Retina (tissue), 1 donor: ENCODE measurements at regions not wholly inside any gene's neighbourhood (a gene's known extent, or its start where the extent isn't known, plus 50 kb on each side); places are given as distances from the start of the nearest gene placed in this dataset.

ENCODE experiments used
- DNase-seq: peaks from one replicate; pipeline ENCODE4 v3.0.0-alpha.2; 2016

- no peak for DNase-seq
Observed at GRCh38 chr9:130755377-130756007, 61.9 kb downstream of the EXOSC2 start.

- no peak for DNase-seq
Observed at GRCh38 chr9:130756037-130756436, 62.5 kb downstream of the EXOSC2 start.

- DNase-seq = no peak
Observed at GRCh38 chr9:130756455-130757152, 63.0 kb downstream of the EXOSC2 start.

DNA sequence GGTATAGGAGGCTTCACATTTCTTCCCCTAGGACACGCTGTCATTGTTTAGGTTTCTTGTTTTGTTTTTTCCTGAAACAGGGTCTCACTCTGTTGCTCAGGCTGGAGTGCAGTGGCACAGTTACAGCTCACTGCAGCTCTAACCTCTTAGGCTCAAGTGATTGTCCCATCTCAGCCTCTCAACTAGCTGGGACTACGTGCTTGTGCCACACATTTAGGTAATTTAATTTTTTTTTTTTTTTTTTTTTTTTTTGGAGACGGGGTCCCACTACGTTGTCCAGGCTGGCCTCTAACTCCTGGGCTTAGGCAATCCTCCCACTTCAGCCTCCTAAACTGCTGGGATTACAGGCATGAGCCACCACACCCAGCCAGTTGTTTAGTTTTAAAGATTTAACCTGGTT, 66.2 kb downstream of the EXOSC2 start:
- no peak for DNase-seq

DNA sequence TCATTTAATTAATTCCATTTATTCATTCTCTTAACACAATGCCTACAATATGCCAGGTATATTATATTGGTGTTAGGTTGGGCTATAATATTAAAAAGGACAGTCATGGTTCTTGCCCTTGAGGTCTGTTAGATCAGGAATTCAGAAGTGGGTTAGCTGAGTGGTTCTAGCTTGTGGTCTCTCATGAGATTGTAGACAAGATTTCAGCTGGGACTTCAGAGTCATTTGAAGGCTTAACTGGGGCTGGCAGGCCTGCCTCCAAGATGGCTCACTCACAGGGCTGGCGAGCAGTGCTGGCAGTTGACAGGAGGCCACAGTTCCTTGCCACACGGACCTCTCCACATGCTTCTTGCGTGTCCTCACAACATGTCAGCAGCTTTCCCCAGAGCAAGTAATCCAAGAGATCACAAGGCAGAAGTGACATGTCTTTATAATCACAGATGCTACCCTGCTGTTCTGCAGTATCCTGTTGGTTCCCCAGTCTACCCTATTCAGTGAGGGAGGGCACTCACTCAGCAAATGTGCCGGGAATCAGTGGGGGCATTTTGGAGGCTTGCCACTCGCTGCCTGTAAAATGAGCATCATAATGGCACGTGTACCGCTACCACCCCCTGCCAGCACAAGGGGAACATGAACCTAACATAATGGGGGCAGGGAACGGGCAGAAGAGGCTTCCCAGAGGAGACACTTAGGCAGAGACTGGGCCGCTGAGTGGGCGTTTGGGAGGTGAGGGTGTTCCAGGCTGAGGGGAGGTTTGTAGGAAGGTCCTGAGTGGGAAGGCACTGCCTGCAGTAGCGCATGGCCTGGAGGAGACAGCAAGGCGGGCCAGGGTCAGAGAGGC, 70.0 kb downstream of the EXOSC2 start:
- peak; percentile 35 for DNase-seq

DNA sequence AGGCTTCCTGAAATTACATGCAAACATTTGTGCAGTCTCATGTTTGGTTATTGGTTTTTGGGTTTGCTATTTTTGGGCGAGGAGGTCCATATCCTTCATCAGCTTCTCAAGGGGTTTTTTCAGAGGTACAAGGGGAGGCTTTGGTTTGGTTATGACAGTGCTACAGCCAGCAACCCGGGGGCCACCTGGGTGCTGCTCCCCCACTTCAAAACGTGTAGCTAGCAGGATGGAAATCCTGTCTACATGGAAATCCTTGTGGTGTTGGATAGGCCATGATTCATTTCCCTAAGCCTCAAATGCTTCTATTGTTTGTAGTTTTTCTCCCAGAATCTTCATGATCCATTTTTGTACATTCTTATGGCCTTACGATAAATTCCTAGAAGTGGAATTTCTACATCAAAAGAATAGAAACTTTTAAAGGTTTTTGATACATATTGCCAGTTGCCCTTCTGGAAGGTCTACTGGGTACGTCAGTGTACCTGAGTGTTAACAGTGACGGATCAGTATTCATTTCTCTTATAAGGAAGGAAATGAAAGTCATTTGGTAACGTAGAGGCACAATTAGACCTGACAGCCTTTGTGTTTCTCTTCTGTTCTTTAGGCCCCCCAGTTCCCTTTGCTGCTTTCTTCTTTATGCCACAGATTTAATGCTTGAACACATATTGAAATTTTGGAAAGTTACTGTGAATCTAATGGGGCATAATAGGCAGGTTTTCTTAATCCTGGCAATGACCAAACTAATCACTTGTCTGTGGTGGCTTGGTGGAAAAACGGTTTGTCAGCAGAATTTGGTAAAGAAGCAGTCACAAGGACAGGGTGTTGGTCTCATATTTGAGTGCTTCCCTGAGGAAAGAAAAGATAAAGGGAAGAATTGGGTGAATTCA, 69.7 kb upstream of the ABL1 start:
- DNase-seq = peak; percentile 54

- DNase-seq = peak; percentile 67
Observed at GRCh38 chr9:130766021-130766926, 68.8 kb upstream of the ABL1 start.

DNA sequence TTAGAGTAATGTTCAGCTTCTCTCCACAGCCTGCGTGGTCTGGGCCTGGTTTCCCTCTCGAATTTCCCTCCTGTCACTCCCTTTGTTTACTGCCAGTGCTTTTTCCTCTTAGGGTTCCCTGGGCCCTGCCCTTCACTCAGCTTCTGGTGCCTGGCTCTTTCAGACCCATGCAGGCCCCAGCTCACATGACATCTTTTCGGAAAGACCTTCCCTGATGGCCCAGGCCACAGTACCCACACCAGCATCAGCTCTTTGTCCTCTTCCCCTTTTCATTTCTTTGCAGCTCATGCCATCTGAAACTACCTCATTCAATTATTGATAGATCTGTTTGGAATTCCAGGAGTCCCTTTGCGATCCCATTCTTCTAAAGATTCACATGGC, 68.1 kb upstream of the ABL1 start:
- DNase-seq = no peak

GRCh38 chr9:130768265-130768664, 66.8 kb upstream of the ABL1 start:
- DNase-seq = peak; percentile 33

DNA sequence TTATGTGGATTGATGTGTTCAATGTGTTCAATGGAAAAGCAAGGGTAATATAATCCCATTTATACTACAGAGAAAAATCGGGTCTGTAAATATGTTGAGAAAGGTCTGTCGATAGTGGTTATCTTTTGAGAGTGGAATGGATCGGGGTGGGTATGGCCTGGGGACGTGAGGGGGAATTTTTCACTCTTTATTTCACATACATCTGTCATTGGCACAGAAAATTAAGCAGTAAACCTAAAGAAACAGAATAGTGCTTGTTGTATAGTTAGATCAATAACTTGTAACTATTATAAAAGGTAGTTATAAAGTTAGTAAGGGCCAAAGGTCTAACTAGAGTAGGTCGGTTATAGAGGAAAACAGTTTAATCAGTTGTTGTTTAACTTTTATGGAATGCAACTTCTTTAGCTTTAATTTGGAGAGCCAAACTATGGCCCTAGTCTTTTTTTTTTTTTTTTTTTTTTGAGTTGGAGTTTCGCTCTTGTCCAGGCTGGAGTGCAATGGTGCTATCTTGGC, 66.1 kb upstream of the ABL1 start:
- no peak for DNase-seq

- no peak for DNase-seq
Observed at GRCh38 chr9:130770093-130770492, 65.0 kb upstream of the ABL1 start.

DNA sequence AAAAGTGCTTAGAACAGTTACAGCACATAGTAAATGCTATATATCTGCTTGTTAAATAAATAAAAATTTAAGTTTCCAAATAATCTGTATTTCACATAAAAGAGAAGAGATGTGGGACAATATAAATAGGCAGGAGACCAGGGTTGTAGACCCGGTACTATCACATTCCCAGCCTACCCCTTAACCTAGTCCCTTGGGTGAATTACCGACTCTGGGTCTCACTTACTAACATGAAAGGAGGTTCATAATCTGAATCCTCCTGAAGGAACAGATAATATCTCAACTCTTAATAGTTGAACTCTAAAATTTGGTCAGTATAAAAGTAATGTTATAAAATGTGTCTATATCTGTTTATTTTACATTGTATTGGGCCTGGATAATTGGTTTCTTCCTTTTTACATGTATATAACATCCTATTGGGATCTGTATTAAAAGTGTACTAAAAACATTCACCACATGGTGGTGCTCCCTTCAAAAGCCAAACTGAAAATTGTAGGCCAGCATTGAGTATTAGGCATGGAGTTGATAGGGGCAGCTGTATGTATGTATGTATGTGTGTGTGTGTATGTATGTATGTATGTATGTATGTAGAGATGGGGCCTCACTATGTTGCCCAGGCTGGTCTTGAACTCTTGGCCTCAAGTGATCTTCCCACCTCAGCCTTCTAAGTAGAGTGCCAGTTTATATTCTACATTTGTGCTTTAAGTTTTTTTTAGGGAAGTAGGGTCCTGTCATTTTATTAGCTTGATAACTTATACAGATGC, 64.2 kb upstream of the ABL1 start:
- DNase-seq = peak; percentile 34

GRCh38 chr9:130772185-130772584, 62.9 kb upstream of the ABL1 start:
- no peak for DNase-seq

DNA sequence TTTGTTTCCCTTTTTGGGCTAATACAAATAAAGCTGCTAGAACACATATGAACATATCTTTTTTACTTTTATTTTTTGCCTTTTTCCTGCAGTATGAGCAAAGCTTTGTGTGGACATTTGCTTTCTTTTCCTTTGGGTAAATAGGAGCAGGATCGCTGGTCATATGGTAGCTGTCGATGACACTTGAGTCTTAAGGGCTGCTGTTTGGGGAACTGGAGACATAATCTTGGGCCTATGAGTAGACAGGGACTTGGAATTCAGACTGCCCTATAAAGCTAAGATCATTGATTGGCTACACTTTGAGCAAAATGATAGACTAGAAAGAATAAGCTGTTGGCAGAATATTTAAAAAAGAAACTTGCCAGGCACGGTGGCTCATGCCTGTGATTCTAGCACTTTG, 60.9 kb upstream of the ABL1 start:
- no peak for DNase-seq

DNA sequence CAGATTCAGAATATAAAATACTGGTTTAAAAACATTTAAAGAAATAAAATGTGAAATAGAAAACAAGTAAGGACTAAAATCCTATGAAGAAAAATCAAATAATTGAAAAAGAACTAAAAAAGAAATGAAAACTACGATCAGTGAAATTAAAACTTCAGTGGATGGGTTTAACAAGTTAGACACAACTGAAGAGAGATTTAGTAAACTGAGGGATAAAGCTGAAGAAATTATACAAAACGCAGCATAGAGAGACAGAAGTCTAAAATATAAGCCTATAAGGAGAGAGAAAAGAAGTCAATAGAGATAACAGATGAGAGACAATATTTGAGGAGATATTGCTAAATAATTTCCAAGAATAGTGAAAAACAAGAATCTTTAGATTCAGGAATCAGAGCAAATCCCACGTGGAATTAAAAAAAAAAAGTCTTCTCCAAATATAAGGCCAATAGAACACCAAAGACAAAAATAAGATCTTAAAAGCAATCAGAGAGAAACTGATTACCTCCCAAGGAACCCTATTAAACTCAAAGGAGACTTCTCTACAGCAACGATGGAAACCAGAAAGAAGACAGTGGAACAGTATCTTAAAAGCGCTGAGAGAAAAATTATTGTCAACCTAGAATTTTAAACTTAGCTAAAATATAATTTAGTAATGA, 59.6 kb upstream of the ABL1 start:
- DNase-seq = no peak

DNA sequence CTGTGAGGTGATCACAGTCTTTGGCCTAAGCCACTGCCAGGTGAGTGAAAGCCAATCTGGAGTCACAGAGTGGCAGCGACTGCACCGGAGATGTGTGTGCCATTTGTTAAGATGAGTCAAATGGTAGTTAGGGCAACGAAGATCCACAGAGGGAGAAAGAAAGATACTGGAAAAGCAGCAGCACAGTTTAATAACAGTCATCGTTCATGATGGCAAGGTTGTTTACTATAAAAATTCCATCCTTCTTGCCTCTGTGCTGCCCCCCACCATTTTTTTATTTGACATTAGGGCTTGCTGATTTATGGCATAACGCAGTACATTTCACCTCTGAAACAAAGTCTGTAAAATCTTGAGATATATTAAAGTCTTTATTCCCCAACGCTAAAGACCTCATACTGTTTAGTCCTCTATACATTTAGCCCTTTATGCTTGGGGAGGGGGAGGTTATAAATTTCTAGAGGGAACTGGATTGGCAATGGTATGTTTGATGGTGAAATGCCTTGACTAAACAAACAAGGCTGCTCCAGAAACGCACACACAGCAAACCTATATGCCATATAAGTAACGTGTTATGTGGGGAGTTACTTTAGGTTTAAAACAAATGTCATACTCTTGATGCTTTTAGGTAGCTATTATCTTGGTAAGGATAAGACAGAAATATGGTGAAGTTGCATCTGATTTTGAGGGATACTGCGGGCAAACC, 55.8 kb upstream of the ABL1 start:
- no peak for DNase-seq

GRCh38 chr9:130780415-130780814, 54.6 kb upstream of the ABL1 start:
- DNase-seq = no peak

DNA sequence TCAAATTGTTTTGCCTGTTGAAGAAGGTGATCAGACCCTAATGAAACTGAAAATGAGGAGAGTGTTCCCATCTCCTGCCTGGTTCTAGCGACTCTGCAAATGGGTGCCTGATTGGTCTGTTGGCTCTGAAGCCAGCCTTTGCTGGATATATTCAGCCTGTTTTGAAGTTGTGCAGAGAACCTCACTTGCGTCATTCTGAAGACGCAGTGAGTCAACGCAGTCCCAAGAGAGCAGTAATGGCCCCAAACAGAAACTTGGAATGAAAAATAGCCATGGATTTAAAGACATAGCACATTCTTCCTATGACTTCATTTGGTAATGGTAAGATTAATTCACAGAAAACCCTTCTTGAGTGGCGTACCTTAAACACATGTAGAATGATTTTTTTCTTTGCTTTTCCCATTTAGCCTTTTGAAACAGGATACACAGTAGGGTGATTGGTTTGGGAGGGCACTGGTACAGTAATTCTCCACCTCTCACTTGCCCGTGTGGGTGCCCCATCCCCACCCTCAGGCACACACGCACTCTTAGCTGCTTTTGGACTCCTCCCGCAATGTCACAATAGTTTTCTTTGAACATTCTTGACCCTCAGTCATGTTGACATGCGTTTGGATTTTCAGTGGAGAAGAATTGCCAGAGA, 54.1 kb upstream of the ABL1 start:
- DNase-seq = no peak

- no peak for DNase-seq
Observed at GRCh38 chr9:130781569-130781968, 53.5 kb upstream of the ABL1 start.
